GM19438 (cell line): ENCODE measurements at regions not wholly inside any gene's neighbourhood (a gene's known extent, or its start where the extent isn't known, plus 50 kb on each side); places are given as distances from the start of the nearest gene placed in this dataset.
"Not testable (repeated sequence)": the region's sequence is repeated elsewhere in the genome, so short reads cannot be mapped to it uniquely, and the experiment has no call there.

Source experiments
- ATAC-seq: cut with Tn5 transposase; IDR thresholded peaks from one replicate; pipeline ENCODE4 v1.9.1; 2021; ENCODE audit warnings: low read depth; ENCODE audit not compliant: unreplicated experiment

DNA sequence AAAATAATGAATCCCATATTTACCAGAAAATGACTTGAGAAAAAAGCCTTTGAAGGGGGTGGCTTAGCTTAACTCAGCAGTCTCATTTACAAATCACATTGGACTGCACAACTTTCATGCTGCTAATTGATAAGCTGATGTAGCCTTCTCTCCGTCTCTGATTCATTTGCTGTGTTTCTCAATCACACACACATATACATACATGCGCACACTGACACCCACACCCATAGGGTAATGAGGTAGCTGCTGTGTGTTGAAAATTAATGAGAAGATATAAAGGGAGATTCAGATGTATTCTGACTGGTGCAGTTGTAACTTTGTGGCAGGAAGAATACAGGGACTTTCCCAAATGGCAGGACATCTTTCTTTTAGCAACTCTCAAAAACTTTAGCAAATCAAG, 141.9 kb upstream of the GCFC2 start:
- ATAC-seq, result no peak

- no peak for ATAC-seq
Measured at GRCh38 chr2:75846683-75847190, 136.0 kb upstream of the GCFC2 start.

- ATAC-seq, result no peak
Measured at GRCh38 chr2:75844651-75845050, 133.9 kb upstream of the GCFC2 start.

- ATAC-seq, result not testable (repeated sequence)
Measured at GRCh38 chr2:75834588-75834987, 123.9 kb upstream of the GCFC2 start.

DNA sequence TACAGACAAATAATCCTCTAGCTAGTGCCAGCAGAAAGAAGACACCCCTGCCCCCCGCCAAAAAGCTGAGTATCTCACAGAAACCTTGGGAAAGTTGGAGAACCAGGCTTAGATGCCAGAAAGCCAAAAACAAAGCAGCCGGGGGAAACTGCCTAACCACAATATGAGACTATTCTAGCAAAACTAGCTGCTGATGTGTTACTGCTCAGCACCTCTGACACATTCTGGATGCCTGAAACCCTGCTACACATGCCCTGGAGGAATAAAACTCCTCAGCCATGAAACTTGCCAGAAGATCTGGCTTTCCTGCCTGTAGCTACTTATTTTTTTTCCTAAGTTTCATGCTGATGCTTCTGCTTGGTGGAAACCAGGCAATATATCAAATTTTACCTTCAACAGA, 122.7 kb upstream of the GCFC2 start:
- no peak for ATAC-seq

DNA sequence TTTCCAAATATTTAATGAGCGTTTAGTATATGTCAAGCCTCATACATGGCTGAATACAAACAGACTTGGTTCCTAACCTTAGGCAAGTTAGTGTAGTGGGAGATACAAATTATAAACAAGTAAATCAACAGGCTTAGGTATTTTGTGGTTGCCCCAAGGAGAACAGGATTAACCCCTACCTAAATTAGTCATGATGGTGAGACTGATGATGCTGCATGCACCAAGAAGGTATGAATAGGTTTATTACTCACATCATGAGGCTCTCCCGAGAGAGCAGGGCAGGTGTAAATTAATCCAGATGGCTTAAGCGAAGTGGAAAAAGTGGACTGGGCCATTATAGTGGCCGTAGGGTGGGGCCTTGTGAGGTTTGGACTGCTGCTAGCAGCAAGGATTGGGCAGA, 118.1 kb upstream of the GCFC2 start:
- ATAC-seq, result no peak

DNA sequence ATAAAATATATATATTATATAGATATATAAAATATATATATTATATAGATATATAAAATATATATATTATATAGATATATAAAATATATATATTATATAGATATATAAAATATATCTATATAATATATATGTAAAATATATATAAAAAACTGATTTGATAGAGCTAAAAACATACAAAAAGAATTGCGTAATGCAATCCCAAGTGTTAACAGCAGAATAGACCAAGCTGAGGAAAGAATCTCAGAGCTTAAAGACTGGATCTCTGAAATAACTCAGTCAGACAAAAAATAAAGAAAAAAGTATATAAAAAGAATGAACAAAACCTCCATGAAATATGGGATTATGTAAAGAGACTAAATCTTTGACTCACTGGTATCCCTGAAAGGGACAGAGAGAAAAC, 112.8 kb upstream of the GCFC2 start:
- not testable (repeated sequence) for ATAC-seq

- no peak for ATAC-seq
Measured at GRCh38 chr2:75822336-75822735, 111.6 kb upstream of the GCFC2 start.

DNA sequence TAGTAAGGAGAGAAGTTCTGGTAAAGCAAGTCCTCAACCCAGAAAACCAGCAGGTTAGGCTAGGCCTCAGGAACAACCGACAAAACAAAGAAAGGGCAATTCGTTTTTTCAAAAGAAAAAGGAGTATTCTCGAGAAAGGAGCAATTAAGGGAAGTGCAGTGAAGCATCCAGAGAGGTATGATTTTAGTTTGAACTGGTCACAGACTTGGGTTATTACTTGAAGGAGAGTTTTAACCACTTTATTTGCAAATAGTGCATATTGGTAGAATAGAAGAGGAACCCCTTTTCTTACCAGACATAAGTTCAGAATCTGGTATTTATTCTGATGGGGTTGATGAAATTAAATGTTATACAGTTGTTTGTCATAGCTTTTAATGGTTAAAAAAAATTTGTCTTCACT, 110.0 kb upstream of the GCFC2 start:
- no peak for ATAC-seq

GRCh38 chr2:75810611-75811330, 100.1 kb upstream of the GCFC2 start:
- ATAC-seq, result no peak

- ATAC-seq, result no peak
Measured at GRCh38 chr2:75808793-75809535, 98.2 kb upstream of the GCFC2 start.

DNA sequence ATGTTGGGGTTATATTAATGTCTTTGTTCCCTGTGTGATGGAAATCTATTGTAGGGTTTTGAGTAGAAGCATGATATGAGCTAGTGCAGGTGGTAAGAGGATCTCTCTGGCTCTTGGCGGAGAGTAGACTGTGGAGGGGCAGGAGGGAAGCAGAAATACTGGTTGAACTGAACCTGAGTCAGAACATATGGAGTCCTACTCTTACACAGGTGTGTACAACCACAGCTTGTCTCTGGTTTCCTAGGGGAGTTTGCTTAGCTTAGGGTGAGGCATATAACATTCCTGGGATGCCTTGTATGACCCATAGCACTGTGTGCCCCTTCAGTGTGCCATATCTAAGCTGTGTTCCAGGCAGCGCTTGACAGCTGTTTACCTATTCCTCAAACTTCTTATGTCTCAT, 97.3 kb upstream of the GCFC2 start:
- no peak for ATAC-seq

GRCh38 chr2:75801234-75801982, 90.7 kb upstream of the GCFC2 start:
- no peak for ATAC-seq

GRCh38 chr2:75800456-75800855, 89.7 kb upstream of the GCFC2 start:
- peak; percentile 48 for ATAC-seq

DNA sequence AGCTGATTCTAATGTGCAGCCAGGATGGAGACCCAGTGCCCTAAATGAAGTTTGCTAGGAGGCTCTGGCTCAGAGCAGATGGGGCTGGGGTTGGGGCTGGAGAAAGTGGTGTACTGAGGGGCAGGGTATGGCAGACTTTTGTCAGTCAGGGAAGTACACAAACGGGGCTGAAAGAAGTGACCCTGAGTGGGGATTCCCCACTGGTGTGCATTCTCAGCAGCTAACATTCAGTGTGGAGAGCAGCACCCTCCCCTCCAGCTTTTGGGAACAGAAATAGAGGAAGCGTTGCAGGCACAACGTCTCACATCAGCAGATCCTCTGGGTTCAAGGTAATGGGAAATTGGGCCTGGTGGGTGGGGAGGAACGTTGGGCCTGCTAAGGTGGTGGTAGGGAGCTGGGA, 89.1 kb upstream of the GCFC2 start:
- ATAC-seq, result peak; percentile 50

GRCh38 chr2:75798569-75798968, 87.9 kb upstream of the GCFC2 start:
- no peak for ATAC-seq

GRCh38 chr2:75792996-75793395, 82.3 kb upstream of the GCFC2 start:
- no peak for ATAC-seq

DNA sequence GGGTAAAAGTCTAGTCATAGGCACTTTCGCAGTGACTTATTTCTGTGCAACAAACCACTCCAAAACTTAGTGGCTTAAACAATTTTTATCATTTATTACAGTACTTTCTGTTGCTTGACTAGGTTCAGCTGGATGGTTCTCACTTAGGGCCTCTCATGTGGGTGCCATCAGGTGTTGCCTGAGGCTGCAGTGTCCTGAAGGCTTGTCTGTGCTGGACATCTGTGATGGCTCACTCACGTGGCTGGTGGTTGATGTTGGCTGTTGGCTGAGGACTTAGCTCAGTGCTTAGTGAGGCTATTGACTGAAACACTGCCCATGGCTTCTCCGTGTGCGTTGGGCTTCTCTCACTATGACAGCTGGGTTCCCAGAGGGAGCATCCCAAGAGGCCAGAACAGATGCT, 81.4 kb upstream of the GCFC2 start:
- ATAC-seq, result no peak

GRCh38 chr2:75790814-75791467, 80.2 kb upstream of the GCFC2 start:
- no peak for ATAC-seq

- no peak for ATAC-seq
Measured at GRCh38 chr2:75790121-75790813, 79.6 kb upstream of the GCFC2 start.
